Keratinocyte (primary cell): ENCODE measurements at regions not wholly inside any gene's neighbourhood (a gene's known extent, or its start where the extent isn't known, plus 50 kb on each side); places are given as distances from the start of the nearest gene placed in this dataset.

ENCODE experiments used
- EZH2 ChIP-seq: IDR thresholded peaks from one replicate; pipeline ENCODE4 v1.6.1; 2012; ENCODE audit warnings: inconsistent platforms, mild to moderate bottlenecking, low read length, moderate library complexity
- TF ChIP-seq, protein P1 (sequence below), 3 experiments: IDR thresholded peaks in 1 of 3; conservative IDR thresholded peaks in 1 of 3; optimal IDR thresholded peaks in 1 of 3; 2 replicates in 2 of 3; 3 replicates in 1 of 3; pipeline versions ENCODE3 to v1.5.1; 2011; ENCODE audit warnings: low read length in 3 of 3, mild to moderate bottlenecking in 3 of 3, moderate library complexity in 2 of 3, control low read depth in 1 of 3, inconsistent platforms in 1 of 3; ENCODE audit not compliant: insufficient read depth in 2 of 3; ENCODE audit errors: extremely low read depth in 1 of 3

DNA sequence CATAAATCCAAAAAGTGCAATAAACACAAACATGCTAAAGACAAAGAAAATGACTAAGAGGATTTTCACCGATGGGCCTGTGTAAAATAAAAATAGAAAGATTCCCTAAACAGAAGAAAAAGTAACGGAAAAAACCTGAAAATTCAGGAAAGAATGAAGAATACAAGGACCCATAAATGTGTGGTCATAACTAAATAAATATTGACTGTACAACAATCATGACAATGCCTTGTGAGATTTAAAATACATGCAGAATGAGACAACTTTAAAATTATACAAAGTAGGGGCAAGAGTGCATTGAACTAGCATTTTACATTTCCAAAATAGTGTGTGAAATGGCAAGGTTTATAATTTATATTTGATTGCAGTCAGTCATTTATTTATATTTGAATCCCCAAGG lies 409.1 kb upstream of the ANKRD30A start:
- TF ChIP-seq, protein P1, sequence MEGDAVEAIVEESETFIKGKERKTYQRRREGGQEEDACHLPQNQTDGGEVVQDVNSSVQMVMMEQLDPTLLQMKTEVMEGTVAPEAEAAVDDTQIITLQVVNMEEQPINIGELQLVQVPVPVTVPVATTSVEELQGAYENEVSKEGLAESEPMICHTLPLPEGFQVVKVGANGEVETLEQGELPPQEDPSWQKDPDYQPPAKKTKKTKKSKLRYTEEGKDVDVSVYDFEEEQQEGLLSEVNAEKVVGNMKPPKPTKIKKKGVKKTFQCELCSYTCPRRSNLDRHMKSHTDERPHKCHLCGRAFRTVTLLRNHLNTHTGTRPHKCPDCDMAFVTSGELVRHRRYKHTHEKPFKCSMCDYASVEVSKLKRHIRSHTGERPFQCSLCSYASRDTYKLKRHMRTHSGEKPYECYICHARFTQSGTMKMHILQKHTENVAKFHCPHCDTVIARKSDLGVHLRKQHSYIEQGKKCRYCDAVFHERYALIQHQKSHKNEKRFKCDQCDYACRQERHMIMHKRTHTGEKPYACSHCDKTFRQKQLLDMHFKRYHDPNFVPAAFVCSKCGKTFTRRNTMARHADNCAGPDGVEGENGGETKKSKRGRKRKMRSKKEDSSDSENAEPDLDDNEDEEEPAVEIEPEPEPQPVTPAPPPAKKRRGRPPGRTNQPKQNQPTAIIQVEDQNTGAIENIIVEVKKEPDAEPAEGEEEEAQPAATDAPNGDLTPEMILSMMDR (optimal IDR thresholded peaks at IDR 0.05 in 1 of 3, IDR thresholded peaks at IDR 0.05 in 1 of 3, conservative IDR thresholded peaks at IDR 0.05 in 1 of 3; ENCODE audit: extremely low read depth in 1 of 3, insufficient read depth in 2 of 3, low read length in 3 of 3) = no peak
- TF ChIP-seq EZH2 = no peak
